GM21737 (cell line): ENCODE measurements at regions not wholly inside any gene's neighbourhood (a gene's known extent, or its start where the extent isn't known, plus 50 kb on each side); places are given as distances from the start of the nearest gene placed in this dataset.
"Not testable (repeated sequence)": the region's sequence is repeated elsewhere in the genome, so short reads cannot be mapped to it uniquely, and the experiment has no call there.

Source experiments
- ATAC-seq: cut with Tn5 transposase; IDR thresholded peaks from one replicate; pipeline ENCODE4 v1.9.1; 2021; ENCODE audit warnings: mild to moderate bottlenecking, moderate library complexity; ENCODE audit not compliant: unreplicated experiment

DNA sequence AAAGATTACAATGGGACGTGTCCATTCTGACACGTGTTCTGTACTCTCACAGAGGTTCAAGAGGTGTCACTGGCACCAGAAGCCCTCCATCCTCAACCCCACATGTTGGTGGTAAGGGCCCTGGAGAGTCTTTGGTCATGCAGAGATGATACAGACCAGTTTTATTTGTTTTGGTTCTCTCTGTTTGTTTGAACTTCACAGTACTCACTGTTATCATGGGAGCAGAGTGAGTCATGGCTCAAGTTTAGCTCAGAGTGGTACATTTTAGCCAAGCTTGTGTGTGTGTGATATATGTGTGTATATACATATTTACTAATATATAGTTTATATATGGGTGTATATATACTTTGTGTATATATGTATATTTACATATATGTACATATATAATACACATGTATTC is 935.6 kb downstream of the GRID1 start:
- no peak for ATAC-seq

DNA sequence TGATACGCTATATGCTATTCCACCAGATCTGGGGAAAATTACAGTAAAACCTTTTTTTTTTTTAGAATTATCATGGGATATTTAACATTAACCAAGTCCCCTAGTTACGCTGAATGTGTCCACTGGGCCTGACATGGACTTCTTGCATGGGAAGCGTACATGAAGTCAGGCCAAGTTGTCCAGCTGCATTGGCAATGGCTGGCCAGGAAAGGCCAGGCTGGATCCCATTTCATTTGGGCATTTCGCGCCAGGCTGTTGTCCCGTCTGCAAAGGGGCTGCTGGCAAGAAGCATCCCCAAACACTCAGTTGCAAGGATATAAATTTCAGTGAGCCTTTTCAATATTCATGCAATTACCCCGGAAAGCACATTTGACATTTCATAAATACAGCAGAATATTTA is 933.3 kb downstream of the GRID1 start:
- no peak for ATAC-seq

DNA sequence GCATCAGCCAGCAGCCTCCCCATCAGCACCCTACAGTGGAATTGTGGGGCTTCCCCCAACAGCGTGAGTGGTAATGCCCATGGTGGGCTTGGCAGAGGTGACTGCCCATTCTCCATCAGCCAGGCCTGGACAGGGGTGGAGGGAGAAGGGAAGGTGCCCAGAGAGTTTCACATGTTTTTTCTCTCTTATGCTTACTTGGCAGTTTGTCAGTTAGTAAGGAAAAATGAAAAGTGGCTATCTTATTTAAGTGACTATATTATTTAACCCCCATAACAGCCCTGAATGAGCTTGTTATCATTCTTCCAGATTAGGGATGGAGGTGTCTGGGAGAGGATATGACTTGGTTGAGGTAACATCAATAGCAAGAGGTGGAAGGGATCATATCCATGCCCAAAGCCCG is 921.7 kb downstream of the GRID1 start:
- ATAC-seq: no peak

DNA sequence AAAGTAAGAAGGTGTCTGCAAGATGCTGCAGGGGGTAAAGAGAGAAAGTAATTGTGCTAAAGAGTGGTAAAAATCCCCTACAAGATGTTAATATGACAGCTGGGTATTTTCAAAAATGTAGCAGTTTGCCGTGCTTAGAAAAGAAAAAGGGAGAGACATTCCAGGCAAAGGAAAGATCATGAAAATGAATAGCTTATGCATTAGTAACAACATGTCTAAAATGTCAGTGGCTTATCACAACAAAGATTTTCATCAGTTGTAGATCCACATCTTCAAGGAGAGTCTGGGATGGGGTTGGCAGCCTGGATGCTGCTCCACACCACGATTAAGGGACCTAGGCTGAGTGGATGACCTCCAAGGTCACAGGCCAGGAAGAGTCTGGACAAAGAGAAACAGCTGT is 920.9 kb downstream of the GRID1 start:
- no peak for ATAC-seq

DNA sequence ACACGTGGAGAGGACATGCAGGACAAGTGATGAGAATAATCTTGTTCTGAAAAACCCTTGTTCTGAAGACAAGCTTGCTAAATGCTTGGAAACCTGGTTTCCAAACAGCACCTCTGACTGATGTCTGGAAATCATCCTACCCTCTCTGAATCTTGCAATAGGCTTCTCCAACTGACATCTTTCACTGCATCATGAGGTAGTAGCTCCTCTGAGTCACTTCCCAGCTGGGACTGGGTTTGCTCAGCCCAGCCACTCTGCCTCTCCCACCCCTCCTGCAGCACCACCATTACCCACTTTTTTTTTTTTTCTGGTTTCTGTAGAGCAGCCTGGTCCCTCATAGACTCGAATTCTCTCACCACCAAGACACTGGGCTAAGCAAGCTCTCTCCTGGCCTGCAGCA is 919.8 kb downstream of the GRID1 start:
- no peak for ATAC-seq

DNA sequence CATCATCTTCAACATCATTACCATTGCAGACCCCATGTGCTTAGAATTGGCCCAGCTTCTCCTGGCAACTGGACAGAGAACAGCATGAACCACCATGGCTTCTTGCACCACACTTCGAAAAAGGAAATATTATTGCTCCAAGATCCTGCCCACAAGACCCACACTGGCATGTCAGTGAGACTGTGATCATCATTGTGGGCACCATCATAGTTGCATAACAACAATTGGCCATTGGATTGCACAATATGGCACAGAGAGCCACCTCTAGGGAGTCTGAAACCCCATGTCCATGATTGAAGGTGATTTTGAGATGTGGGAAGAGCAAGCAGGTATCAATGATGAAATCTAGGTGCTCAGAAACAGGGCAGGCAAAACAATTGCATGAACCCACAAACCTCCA is 918.9 kb downstream of the GRID1 start:
- ATAC-seq: no peak

DNA sequence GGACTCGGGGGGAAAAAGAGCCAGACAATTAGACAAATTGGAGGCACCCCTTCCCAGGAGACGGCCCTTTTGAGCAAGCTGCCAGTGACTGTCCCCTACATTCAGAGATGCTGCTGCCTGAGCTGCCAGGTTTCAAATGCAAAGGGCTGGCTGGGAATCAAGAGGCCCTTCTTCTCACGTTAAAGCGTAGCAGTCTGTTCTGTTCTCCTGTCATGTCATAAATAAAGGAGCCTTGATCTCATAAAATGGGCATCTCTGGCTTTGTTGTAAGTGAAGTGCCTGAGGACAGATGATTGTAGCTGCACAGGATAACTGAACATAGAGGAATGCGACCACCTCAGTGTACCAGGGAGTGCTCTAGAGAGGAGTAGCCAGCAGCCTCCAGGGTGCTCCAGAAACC is 917.9 kb downstream of the GRID1 start:
- ATAC-seq: no peak

DNA sequence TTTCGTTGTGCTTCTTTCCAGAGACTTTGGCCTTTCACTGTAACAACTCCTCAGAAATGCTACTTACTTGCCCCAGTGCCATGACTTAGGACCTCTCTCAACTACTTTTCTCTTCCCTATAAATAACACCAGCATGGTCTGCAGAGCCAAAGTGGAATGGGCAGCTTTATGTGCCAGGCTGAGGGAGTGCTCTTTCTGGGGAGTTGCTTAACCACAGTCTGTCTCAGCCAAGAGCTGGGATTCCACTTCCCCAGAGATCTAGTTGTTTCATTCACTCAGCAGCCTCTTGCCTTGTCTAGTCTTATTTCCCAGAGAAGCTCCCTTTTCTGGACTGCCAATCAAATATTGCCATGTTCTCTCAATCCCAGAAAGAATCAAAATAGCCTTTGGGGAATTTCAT is 912.2 kb downstream of the GRID1 start:
- ATAC-seq: no peak

DNA sequence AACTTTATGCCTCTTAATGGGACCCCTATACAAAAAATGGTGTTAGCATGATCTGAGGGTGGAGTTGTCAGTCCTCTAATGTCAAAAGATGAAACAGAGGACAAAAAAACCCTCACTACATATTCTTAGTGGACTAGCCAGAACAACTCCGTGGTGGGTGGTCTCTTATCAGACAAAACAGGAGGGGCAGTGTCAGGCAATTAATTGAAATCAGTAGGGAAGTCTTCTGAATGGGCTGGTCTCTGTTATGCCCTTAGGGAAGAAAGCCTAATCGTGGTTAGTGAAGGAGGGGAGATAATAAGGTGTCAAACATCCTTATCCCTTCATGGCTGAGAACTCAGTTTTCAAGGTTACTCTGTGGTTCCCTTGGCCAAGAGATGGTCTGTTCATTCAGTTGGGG is 909.4 kb downstream of the GRID1 start:
- no peak for ATAC-seq

DNA sequence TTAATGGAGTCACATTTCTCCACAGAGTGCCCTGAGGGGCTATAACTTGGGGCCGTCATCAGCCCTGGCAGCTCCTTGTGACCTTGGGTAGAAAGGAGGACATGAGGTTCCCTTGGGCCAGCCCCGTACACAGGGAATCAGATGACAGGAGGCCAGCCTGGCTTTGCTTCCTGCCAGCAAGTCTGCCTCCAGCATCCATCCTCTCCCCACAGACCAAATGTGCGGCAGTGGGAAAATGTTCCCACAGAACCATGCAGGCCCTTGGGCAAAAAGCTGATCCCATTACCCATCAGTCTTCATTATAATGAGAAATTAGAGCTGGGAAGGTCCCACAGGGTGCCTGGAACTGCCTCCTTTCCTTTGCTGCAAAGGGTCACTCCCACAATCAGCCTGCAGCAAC is 908.3 kb downstream of the GRID1 start:
- no peak for ATAC-seq

DNA sequence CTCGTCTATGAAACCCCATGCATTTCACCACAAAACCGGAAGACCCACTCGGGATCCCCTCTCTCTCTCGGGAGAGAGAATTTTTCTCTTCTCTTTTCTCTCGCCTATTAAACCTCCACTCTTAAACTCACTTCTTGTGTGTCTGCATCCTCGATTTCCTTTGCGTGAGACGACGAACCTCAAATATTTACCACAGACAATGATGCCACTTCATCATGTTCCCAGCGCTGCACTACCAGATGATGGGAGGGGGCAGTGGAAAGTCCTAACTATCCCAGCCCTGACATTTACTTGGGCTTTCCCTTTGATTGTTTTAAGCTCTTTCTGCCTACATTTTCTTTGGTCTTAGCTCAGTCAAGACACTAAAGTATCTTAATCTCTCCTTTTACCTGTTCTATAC is 906.7 kb downstream of the GRID1 start:
- ATAC-seq: no peak

DNA sequence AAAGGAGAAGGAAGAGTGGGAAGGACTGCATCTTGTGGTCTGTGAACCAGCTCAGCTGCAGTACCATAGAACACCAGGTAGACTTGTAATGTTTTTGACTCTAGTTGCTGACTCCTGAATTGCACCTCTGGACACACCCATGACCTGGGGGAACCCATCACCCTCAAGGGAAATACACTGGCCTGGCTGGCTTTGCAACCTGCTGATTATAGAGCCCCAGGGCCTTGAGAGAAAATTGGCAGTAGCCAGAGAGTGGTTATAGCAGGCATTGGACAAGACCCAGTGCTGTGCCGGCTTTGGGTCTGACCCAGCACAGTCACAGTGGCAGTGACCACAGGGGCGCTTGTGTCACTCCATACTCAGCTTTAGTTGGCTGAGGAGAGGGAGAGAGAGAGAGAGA is 902.3 kb downstream of the GRID1 start:
- ATAC-seq: no peak

DNA sequence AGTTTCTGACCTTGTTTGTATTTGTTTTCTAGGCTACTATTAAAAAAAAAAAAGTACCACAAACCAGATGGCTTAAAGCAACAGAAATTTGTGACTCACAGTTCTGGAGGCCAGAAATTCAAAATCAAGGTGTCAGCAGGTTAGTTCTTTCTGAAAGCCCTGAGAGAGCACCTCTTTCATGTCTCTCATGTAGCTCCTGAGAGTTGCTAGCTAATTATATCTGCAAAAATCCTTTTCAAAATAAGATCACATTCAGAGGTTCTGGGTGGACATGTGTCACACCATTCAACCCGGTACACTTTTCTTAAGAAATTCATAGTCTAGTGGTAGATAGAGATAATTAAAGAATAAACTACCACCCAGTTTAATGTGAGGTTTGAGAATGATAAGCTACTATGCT is 888.6 kb downstream of the GRID1 start:
- ATAC-seq: no peak

DNA sequence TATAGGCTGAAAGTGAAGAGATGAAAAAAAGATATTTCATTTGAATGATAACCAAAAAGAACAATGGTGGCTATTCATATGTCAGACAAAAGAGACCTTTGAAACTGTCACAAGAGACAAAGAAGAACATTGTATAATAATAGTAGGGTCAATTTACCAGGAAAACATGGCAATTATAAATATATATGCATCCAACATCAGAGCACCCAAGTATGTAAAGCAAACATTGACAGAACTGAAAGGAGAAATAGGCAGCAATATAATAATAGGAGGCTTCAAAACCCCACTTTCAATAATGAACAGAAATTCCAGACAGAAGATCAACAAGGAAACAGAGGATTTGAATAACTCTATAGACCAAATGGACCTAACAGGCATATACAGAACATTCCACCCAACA is 876.2 kb downstream of the GRID1 start:
- no peak for ATAC-seq

DNA sequence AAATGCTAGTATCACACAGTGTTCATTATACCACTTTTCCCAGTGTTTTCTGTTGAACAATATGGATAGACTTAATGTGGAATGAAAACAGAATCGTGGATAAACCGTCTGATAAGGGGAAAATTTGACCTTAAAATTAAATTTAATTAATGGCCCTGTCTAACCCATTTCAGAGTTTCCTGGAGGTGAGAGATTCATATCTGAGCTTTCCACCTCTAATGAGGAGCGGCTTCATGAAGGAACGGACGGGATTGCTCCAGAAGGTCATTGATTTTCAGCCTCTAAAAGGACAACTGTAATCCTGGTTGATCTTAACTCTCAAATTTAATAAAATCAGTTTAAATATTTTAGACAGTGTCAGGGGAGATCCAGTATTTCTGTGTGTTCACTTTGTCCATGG is 874.9 kb downstream of the GRID1 start:
- no peak for ATAC-seq

DNA sequence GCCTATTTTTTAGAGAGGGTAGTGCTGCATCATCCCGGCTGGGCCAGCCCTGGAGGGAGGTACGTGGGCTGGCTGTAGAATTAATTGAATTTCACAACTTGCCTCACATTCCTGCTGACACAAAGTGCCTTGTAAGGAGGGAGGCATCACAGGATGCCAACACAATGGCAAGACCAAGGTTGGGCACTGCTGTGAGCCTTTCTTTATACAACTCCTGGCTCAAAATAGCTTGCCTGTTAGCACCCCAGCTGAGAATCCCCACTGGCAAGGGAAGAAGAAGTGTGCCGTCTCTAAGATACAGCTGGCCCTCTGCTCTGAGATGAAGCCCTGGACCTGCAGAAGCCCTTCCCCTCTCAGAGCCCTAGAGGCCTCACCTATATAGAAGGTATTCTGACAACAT is 873.9 kb downstream of the GRID1 start:
- no peak for ATAC-seq

DNA sequence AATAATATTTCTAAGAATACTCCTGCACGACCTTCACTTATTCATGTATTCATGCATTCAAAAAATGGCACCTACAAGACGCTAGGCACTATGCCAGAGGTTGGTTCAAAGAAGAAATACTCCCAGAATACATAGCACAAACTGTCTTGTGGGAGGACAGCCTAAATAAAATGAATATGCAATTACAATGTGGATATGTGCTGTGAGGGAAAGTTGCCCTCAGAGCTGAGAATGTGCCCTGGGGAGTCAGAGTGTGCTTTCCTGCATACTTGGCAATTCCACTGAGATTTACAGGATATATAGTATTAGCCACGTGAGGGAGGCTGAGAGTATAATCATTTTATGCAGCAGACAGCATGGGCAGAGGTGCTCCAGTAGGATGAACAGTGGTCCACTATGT is 872.9 kb downstream of the GRID1 start:
- no peak for ATAC-seq

DNA sequence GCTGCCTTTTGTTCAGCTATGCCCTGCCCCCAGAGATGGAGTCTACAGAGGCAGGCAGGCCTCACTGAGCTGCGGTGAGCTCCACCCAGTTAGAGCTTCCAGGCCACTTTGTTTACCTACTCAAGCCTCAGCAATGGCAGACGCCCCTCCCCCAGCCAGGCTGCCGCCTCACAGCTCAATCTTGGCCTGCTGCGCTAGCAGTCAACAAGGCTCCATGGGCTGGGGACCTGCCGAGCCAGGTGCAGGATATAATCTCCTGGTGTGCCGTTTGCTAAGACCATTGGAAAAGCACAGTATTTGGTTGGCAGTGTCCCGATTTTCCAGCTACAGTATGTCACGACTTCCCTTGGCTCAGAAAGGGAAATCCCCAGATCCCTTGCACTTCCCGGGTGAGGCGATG is 862.0 kb downstream of the GRID1 start:
- not testable (repeated sequence) for ATAC-seq

DNA sequence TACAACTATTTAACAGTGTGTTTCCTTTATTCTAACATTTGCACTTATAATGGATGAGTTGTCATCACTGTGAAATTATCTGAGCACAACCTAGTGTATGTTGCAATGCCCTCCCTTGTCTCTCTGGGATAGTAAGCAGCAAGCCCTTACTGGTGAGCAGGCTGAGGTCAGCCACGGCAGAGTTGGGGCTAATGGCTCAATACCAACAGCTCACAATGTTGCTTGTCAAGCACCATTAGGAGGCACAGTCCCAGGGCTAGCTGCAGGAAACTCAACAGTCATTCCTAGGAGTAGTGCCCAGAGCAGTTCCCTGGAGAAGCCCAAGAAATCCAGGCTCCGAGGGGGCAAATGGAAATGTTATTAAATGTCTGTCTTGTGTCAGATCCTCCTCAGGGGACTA is 858.4 kb downstream of the GRID1 start:
- ATAC-seq: no peak

DNA sequence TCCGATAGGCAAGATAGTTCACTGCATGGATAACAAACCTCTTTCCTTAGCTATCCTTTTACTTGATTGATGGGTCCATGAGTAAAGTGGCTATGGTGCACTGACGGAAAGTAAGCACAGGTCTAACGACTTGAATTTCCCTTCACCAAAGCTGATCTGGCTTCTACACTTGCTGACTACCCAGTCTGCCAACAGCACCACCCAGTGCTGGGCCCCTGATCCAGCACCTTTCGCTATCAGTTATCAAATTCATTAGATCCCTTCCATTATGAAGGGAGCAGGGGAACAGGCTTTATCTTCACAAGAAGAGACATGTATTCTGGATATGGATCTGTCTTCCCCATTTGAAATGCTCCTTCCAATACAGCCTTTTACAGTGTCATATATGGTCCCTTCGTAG is 855.9 kb downstream of the GRID1 start:
- ATAC-seq: no peak

DNA sequence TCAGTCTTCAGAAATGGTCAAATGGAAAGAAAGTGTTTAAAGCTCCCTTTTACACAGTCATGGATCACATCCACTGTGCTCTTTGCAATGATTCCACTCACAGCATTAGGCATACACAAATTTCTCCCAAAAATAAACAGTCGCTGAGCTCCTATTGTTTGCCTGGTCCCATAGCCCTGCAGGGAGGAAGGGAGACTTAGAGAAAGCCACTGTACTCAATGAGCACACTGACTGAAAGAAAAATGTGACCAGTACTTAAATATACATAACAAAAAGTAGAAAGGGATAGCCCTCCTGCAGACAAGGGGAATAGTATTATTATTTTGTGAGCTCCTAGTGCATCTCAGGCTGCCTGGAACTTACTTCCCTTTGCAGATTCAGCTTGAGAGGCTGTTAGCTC is 853.2 kb downstream of the GRID1 start:
- no peak for ATAC-seq

DNA sequence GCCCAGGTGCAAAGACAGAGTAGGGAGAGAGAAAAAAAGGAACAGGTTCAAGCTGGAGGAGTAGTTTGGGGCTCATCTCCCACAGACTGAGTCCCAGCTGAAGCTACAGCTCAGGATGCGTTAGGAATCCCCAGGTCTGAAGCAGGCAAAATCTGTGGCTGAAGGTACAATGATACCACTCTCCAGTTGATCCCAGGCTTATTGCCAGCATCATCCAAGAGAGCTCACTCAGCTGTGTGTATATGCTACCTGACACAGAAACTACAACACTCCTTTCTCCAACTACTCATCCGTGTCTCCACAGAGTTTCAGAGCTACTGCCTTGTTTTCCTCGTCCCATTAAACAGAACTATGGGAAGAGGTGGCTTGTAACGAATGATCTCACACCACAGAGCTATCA is 851.3 kb downstream of the GRID1 start:
- no peak for ATAC-seq

DNA sequence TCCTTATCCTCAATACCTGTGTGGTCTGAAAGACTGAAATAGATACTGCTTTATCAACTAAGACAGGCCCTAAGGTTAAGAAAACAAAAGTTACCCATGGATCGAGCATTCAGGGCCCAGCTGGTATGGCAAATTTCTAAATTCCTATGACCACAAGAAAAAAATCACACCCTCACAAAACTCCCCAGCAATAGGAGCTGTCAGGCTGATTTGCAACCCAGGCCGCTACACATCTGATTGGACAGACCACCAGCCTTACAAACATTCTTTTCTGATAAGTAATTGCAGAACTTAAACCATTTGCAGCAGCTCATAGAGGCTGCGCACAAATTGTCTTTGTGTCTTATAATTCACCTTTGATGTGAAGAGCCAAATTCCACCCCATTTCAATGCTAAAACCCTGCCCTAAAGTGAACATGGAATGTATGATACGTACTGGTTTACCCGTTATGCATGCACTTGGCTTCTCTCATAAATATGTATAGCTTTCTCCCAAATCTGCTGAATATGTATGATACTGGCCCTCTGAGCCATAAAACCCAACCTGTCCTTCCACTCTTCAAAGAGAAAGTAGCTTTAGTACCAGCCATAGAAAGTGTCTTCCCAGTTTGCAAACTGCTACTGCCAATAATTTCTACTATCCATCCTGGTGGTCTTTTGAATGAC is 842.5 kb downstream of the GRID1 start:
- no peak for ATAC-seq
